ENCODE measurements at regions not wholly inside any gene's neighbourhood (a gene's known extent, or its start where the extent isn't known, plus 50 kb on each side); places are given as distances from the start of the nearest gene placed in this dataset.

DNA sequence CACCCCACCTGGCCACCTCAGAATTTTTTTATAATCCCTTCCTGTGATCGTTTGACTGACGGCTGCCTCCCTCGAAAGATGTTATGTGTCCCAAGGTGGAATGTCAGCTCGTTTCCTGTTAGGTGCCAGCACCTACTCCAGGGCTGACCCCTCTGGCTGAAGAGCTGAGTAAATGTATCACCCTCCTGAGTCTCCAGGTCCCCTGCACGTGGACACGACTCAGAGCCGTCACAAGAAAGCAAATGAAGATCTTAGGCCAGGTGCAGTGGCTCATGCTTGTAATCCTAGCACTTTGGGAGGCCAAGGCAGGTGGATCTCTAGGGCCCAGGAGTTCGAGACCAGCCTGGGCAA lies 273.2 kb downstream of the C16orf95 start:
- TF ChIP-seq POLR2A (IDR thresholded peaks at IDR 0.05; ENCODE audit: low read length) (no peak), GATA1 (IDR thresholded peaks at IDR 0.05; ENCODE audit: low read depth, low read length) (no peak)

Measured in erythroblast (primary cell).